ENCODE measurements at regions not wholly inside any gene's neighbourhood (a gene's known extent, or its start where the extent isn't known, plus 50 kb on each side); places are given as distances from the start of the nearest gene placed in this dataset.

- TF ChIP-seq CTCF (IDR thresholded peaks at IDR 0.05) (no peak), POLR2A (IDR thresholded peaks at IDR 0.05) (no peak)
- no peaks in the 10 kb centered on the region for H3K36me3 ChIP-seq
- no peak overlapping the region for H3K4me3 ChIP-seq (replicated peaks in 1 of 3)
- intact Hi-C loops (cut with DNase I) = no loop called here
- no peak overlapping the region for H3K27ac ChIP-seq
- DNase-seq = no peak
- H3K9me3 ChIP-seq = no peaks in the 10 kb centered on the region
- H3K4me1 ChIP-seq = no peaks in the 10 kb centered on the region
- no peaks in the 10 kb centered on the region for H3K27me3 ChIP-seq
- 63 to 68% methylated on average over 4 of the region's 4 CpGs for WGBS, 2 donors
Measured at GRCh38 chr5:158301186-158301585, 442.2 kb upstream of the CLINT1 start.

- Histone ChIP-seq H3K4me3 (replicated peaks in 1 of 3) (no peak overlapping the region), H3K36me3 (no peaks in the 10 kb centered on the region), H3K4me1 (no peaks in the 10 kb centered on the region), H3K27me3 (no peaks in the 10 kb centered on the region), H3K9me3 (no peaks in the 10 kb centered on the region), H3K27ac (no peak overlapping the region)
- TF ChIP-seq CTCF (IDR thresholded peaks at IDR 0.05) (no peak), POLR2A (IDR thresholded peaks at IDR 0.05) (no peak)
- intact Hi-C loops (cut with DNase I) = no loop called here
- WGBS, 2 donors = 64 to 66% methylated on average over 8 of the region's 8 CpGs
- no peak for DNase-seq
Measured at GRCh38 chr5:158300256-158300655, 441.3 kb upstream of the CLINT1 start.

GRCh38 chr5:158297002-158297527 is 438.1 kb upstream of the CLINT1 start:
- H3K27ac ChIP-seq = no peak overlapping the region
- H3K4me1 ChIP-seq = no peaks in the 10 kb centered on the region
- TF ChIP-seq POLR2A (IDR thresholded peaks at IDR 0.05) (no peak), CTCF (IDR thresholded peaks at IDR 0.05) (no peak)
- DNase-seq = no peak
- intact Hi-C loops (cut with DNase I) = no loop called here
- H3K4me3 ChIP-seq (replicated peaks in 1 of 3) = no peak overlapping the region
- no peaks in the 10 kb centered on the region for H3K27me3 ChIP-seq
- no peaks in the 10 kb centered on the region for H3K9me3 ChIP-seq
- no peaks in the 10 kb centered on the region for H3K36me3 ChIP-seq

GRCh38 chr5:158294701-158295100 is 435.8 kb upstream of the CLINT1 start:
- TF ChIP-seq POLR2A (IDR thresholded peaks at IDR 0.05) (no peak), CTCF (IDR thresholded peaks at IDR 0.05) (no peak)
- Histone ChIP-seq H3K4me1 (no peaks in the 10 kb centered on the region), H3K27me3 (no peaks in the 10 kb centered on the region), H3K9me3 (no peaks in the 10 kb centered on the region), H3K4me3 (replicated peaks in 1 of 3) (no peak overlapping the region), H3K36me3 (no peaks in the 10 kb centered on the region), H3K27ac (no peak overlapping the region)
- 72 to 77% methylated on average over 6 of the region's 6 CpGs for WGBS, 2 donors
- intact Hi-C loops (cut with DNase I) = no loop called here
- DNase-seq = no peak

GRCh38 chr5:158292981-158293380 is 434.0 kb upstream of the CLINT1 start:
- no peak for TF ChIP-seq CTCF (IDR thresholded peaks at IDR 0.05)
- TF ChIP-seq POLR2A (IDR thresholded peaks at IDR 0.05) = no peak
- WGBS, 2 donors = 90 to 95% methylated on average over 1 of the region's 1 CpG
- Histone ChIP-seq H3K4me3 (replicated peaks in 1 of 3) (no peak overlapping the region), H3K27me3 (no peaks in the 10 kb centered on the region), H3K4me1 (no peaks in the 10 kb centered on the region), H3K36me3 (no peaks in the 10 kb centered on the region), H3K27ac (no peak overlapping the region), H3K9me3 (no peaks in the 10 kb centered on the region)
- intact Hi-C loops (cut with DNase I) = no loop called here
- DNase-seq = no peak

Data from thyroid gland (tissue), 4 donors.